ENCODE measurements at regions not wholly inside any gene's neighbourhood (a gene's known extent, or its start where the extent isn't known, plus 50 kb on each side); places are given as distances from the start of the nearest gene placed in this dataset.

GRCh38 chr16:55030944-55031343 lies 100.3 kb downstream of the IRX5 start:
- TF ChIP-seq GATA2 (IDR thresholded peaks at IDR 0.05; ENCODE audit: low read depth, low read length) (no peak), GATA3 (IDR thresholded peaks at IDR 0.05; ENCODE audit: low read depth, low read length) (no peak)

- TF ChIP-seq GATA2 (IDR thresholded peaks at IDR 0.05; ENCODE audit: low read depth, low read length) (no peak), GATA3 (IDR thresholded peaks at IDR 0.05; ENCODE audit: low read depth, low read length) (no peak)
Measured at GRCh38 chr16:55031481-55031880, 100.8 kb downstream of the IRX5 start.

- no peak for TF ChIP-seq GATA3 (IDR thresholded peaks at IDR 0.05; ENCODE audit: low read depth, low read length)
- no peak for TF ChIP-seq GATA2 (IDR thresholded peaks at IDR 0.05; ENCODE audit: low read depth, low read length)
Measured at GRCh38 chr16:55033225-55034156, 102.8 kb downstream of the IRX5 start.

DNA sequence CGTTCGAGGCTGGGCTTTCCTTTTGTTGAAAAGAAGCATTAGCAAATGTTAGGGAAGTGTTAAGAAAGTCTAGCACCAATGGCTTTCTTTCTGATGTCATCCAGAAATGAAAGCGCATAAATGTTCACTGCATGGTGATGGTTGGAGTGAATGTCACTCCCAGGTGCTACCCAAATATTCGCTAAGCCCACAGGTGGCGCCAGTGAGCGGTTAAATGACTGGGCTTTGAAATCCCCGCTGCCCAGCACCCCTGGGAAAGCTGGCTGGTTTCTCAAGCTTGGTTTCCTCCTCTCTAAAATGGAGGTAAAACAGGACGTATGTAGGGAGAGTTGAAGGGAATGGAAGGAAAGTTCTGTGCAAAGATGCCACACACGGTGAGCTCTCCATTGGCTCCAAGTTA lies 104.4 kb downstream of the IRX5 start:
- no peak for TF ChIP-seq GATA2 (IDR thresholded peaks at IDR 0.05; ENCODE audit: low read depth, low read length)
- TF ChIP-seq GATA3 (IDR thresholded peaks at IDR 0.05; ENCODE audit: low read depth, low read length) = no peak

GRCh38 chr16:55035956-55036355 lies 105.3 kb downstream of the IRX5 start:
- no peak for TF ChIP-seq GATA3 (IDR thresholded peaks at IDR 0.05; ENCODE audit: low read depth, low read length)
- no peak for TF ChIP-seq GATA2 (IDR thresholded peaks at IDR 0.05; ENCODE audit: low read depth, low read length)

- TF ChIP-seq GATA2 (IDR thresholded peaks at IDR 0.05; ENCODE audit: low read depth, low read length) (no peak), GATA3 (IDR thresholded peaks at IDR 0.05; ENCODE audit: low read depth, low read length) (no peak)
Measured at GRCh38 chr16:55036371-55036821, 105.7 kb downstream of the IRX5 start.

- TF ChIP-seq GATA2 (IDR thresholded peaks at IDR 0.05; ENCODE audit: low read depth, low read length) = no peak
- no peak for TF ChIP-seq GATA3 (IDR thresholded peaks at IDR 0.05; ENCODE audit: low read depth, low read length)
Measured at GRCh38 chr16:55037046-55037445, 106.4 kb downstream of the IRX5 start.

DNA sequence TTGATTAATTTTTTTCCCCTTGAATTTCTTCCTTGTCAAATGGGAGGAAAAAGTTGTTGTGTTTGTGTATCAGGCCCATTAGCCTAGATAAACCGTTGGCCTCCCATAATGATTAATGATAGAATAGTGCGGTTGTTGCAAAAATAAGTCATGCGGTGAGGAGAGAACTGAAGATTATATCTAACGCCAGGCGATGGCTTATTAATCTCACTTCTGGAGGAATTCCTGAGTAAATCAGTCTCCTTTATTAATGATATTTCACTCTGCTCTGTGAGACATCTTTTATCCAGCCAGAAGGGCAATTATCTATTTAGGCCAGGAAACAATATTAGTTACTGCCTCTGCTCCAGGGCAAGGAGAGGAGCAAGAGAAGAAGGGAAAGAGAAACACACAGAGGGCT lies 107.3 kb downstream of the IRX5 start:
- TF ChIP-seq GATA2 (IDR thresholded peaks at IDR 0.05; ENCODE audit: low read depth, low read length) = no peak; the same call in 1 of the 2 replicates
- no peak for TF ChIP-seq GATA3 (IDR thresholded peaks at IDR 0.05; ENCODE audit: low read depth, low read length)

- TF ChIP-seq GATA2 (IDR thresholded peaks at IDR 0.05; ENCODE audit: low read depth, low read length) (no peak), GATA3 (IDR thresholded peaks at IDR 0.05; ENCODE audit: low read depth, low read length) (no peak)
Measured at GRCh38 chr16:55039042-55039441, 108.4 kb downstream of the IRX5 start.

DNA sequence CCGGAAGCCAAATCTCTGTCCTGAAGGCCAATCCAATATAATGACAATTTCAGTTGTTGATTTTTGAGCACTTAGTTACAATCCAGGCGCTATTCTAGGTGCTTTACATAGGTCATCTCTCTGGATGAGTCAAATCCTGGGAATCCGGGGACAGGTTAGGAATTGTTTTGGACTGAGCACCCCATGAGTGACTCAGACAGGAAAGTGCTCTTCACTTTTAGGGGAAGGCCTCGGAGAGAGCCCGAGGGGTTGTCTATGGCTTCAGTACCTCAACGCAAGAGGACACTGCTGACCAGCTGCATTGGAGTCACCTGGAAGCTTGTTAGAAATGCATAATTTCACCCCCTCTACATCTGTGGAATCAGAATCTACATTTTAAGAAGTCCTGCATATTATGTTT lies 108.8 kb downstream of the IRX5 start:
- TF ChIP-seq GATA3 (IDR thresholded peaks at IDR 0.05; ENCODE audit: low read depth, low read length) = no peak
- no peak for TF ChIP-seq GATA2 (IDR thresholded peaks at IDR 0.05; ENCODE audit: low read depth, low read length)

GRCh38 chr16:55039931-55040330 lies 109.3 kb downstream of the IRX5 start:
- TF ChIP-seq GATA3 (IDR thresholded peaks at IDR 0.05; ENCODE audit: low read depth, low read length) (no peak), GATA2 (IDR thresholded peaks at IDR 0.05; ENCODE audit: low read depth, low read length) (no peak)

DNA sequence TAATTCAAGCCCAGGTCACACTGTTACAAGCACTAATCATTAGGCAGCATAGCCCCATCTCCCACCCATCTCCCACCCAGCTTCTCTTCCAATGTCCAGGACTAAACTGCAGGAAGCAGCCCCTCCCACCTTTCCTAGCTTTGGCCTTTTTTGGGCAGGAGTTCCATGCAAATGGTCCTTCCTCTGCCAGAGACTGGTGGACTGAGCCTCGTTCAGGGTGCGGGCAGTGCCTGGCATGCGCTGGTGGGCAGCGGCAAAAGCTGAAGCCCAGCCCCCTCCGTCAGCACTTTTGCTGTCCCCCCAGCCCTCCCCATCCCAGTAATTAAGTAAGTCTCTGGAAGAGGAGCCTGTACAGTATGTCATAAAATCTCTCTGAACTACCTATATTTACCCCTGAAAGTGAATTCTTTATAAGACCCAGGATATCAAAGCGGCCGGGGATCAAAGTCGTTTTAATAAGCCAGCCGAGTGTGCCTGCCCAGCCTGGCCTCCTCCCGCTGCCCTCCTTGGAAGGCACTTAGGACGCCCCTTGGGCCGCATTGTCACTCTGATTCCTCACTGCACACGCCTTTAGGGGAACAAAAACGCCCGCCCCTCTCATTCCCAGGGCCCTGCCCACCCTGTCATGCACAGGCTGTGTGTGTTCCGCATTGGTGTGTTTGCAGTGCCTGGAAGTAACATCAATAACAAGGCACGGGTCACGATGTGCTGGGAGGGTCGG lies 109.9 kb downstream of the IRX5 start:
- TF ChIP-seq GATA3 (IDR thresholded peaks at IDR 0.05; ENCODE audit: low read depth, low read length) (no peak), GATA2 (IDR thresholded peaks at IDR 0.05; ENCODE audit: low read depth, low read length) (no peak)

DNA sequence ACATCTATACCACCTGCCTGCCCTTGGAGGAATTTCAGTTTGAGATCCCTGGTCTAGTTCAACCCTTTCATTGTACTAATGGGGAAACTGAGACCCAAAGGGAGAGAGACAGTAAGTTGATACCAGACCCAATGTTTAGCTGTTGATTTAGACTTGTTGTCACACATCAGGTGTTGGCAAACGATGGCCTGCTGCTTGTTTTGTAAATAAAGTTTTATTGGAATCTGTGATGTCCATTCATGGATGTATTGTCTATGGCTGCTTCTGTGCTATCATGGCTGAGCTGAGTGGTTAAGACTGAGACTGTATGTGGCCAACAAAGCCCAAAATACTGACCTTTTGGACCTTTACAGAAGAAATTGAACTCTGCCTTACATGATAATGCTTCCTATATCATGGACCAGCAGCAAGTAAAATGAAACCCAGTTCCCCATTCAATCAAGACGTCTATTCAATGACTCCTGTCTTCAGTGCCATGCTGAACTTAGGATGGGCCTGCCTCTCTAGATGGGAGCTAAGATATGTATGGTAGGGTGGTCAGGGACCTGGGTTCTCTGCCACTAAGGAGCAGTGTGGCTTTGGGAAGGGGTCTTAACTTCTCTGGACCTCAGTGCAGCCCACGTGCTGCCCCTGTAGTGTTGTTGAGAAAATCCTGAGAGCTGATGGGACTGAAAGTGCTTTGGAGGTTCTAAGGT lies 111.0 kb downstream of the IRX5 start:
- TF ChIP-seq GATA3 (IDR thresholded peaks at IDR 0.05; ENCODE audit: low read depth, low read length) (no peak), GATA2 (IDR thresholded peaks at IDR 0.05; ENCODE audit: low read depth, low read length) (no peak)

Data from SH-SY5Y (cell line).